ENCODE measurements at regions not wholly inside any gene's neighbourhood (a gene's known extent, or its start where the extent isn't known, plus 50 kb on each side); places are given as distances from the start of the nearest gene placed in this dataset.

DNA sequence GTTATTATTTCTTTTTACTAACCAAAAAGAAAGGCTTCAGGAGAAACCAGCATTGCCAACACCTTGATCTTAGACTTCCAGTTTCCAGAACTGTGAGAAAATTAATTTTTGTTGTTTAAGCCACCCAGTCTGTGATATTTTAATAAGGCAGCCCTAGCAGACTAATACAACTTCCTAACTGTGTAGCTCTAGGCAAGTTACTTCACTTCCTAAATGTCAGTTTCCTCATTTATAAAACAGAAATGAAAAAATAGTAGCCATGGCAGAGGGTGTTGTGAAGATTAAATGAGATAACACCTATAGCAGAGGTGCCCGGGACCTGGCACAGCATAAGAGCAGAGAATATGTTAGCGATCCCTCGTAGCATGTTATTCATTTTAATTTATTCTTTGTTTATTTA, 66.6 kb upstream of the HAND1 start:
- H3K14ac ChIP-seq (ENCODE audit: insufficient read length) = no peak overlapping the region
- DNase-seq (ENCODE audit: low read depth in 1 of 2, low spot score in 2 of 2) = no peak
- H3K36me3 ChIP-seq (ENCODE audit: control insufficient read depth in 2 of 4, insufficient read depth in 4 of 4, low read length in 3 of 4) = no peaks in the 10 kb centered on the region
- no peaks in the 10 kb centered on the region for H3K79me1 ChIP-seq (ENCODE audit: low read depth, low read length)
- no peaks in the 10 kb centered on the region for H4K20me1 ChIP-seq (replicated peaks in 1 of 2; ENCODE audit: control insufficient read depth in 1 of 2, insufficient read depth in 2 of 2, low read length in 2 of 2)
- H3K56ac ChIP-seq (replicated peaks; ENCODE audit: insufficient read length, low read depth, low read length) = no peak overlapping the region
- FAIRE-seq = no peak
- no peak overlapping the region for H4K5ac ChIP-seq (ENCODE audit: insufficient read length, low read depth, low read length)
- no peak overlapping the region for H2AK5ac ChIP-seq (ENCODE audit: low read depth, low read length)
- no peak overlapping the region for H3K4me2 ChIP-seq (ENCODE audit: insufficient read depth in 1 of 2, low read depth in 2 of 2, low read length in 2 of 2)
- no peak overlapping the region for H3K27ac ChIP-seq (ENCODE audit: low read depth, low read length)
- no peaks in the 10 kb centered on the region for H3K9me3 ChIP-seq (ENCODE audit: insufficient read depth in 2 of 2, low read depth in 1 of 2, low read length in 1 of 2)
- H3K79me2 ChIP-seq (ENCODE audit: control insufficient read depth in 1 of 2, insufficient read depth in 2 of 2, low read length in 2 of 2) = no peaks in the 10 kb centered on the region
- peaks cover 0 to 3% (median 1%) of the 10 kb centered on the region in 4 experiments; a peak in 3 of 7 replicates for H3K4me1 ChIP-seq (replicated peaks in 1 of 4; ENCODE audit: control insufficient read depth in 3 of 4, insufficient read depth in 4 of 4, low read length in 3 of 4)
- no peak overlapping the region for H2BK12ac ChIP-seq (ENCODE audit: low read depth, low read length)
- H3K23ac ChIP-seq (ENCODE audit: insufficient read length) = no peak overlapping the region
- no peak overlapping the region for H2BK5ac ChIP-seq (ENCODE audit: low read depth, low read length)
- H3K4me3 ChIP-seq (ENCODE audit: extremely low read depth in 1 of 4, insufficient read depth in 2 of 4, low read depth in 3 of 4, low read length in 4 of 4) = no peak overlapping the region
- 89% methylated on average over 3 of the region's 3 CpGs; no CpG with 5 or more reads in 1 of the 2 experiments for WGBS, 2 experiments (ENCODE audit: extremely low coverage in 1 of 2, insufficient coverage in 1 of 2, insufficient read length in 1 of 2, insufficient replicate concordance in 2 of 2, low coverage in 1 of 2, low lambda C conversion rate in 2 of 2, missing lambda C conversion rate in 1 of 2)
- H4K91ac ChIP-seq (replicated peaks; ENCODE audit: insufficient read length, low read length) = no peak overlapping the region
- no peak overlapping the region for H3K9ac ChIP-seq (replicated peaks in 1 of 4; ENCODE audit: extremely low read depth in 1 of 4, low read depth in 3 of 4, low read length in 3 of 4)
- no peak overlapping the region for H2AFZ ChIP-seq (ENCODE audit: low read length)
- ChIA-PET POLR2A (ENCODE audit: partially characterized antibody) (interaction anchor here (1.1 kb wide), 1 partner anchor 129 kb away, joined by 4 read pairs; no protein-coding TSS in a partner anchor), CTCF (ENCODE audit: partially characterized antibody) (interaction anchor here (1.1 to 3.6 kb wide), 5 partner anchors 10 to 78 kb away, joined by 3 to 23 read pairs (median 4); no protein-coding TSS in a partner anchor)
- no peak overlapping the region for H2BK120ac ChIP-seq (replicated peaks; ENCODE audit: low read depth, low read length)
- H3K4ac ChIP-seq (replicated peaks; ENCODE audit: insufficient read length, low read depth, low read length) = no peak overlapping the region
- H3K23me2 ChIP-seq (ENCODE audit: low read depth, low read length) = peaks cover 3% of the 10 kb centered on the region
- no peak overlapping the region for H2BK20ac ChIP-seq (ENCODE audit: low read length)
- no peak overlapping the region for H4K8ac ChIP-seq (ENCODE audit: extremely low read depth, insufficient read depth, low read length)
- no peak overlapping the region for H3K18ac ChIP-seq (ENCODE audit: extremely low read depth, low read length)
- 0 out of 7 replicates have a peak, but pooled peaks cover 0 to 2% (median 0%) of the 10 kb centered on the region in 4 experiments for H3K27me3 ChIP-seq (replicated peaks in 1 of 4; ENCODE audit: control insufficient read depth in 3 of 4, extremely low read depth in 1 of 4, insufficient read depth in 3 of 4, low read length in 3 of 4)
- no peak overlapping the region for H2BK15ac ChIP-seq (ENCODE audit: low read length)
- no peak for TF ChIP-seq POLR2A (IDR thresholded peaks at IDR 0.05; ENCODE audit: control extremely low read depth in 1 of 2, low read depth in 2 of 2, low read length in 2 of 2)
- TF ChIP-seq BCL11A (IDR thresholded peaks at IDR 0.05; ENCODE audit: low read depth in 2 of 2, low read length in 2 of 2) = no peak
- TF ChIP-seq KDM5A (IDR thresholded peaks at IDR 0.05; ENCODE audit: low read length) = no peak
- TF ChIP-seq CHD2 (IDR thresholded peaks at IDR 0.05; ENCODE audit: low read length) = no peak
- no peak for TF ChIP-seq RBBP5 (IDR thresholded peaks at IDR 0.05; ENCODE audit: borderline replicate concordance, low read depth, low read length)
- TF ChIP-seq, protein P1, sequence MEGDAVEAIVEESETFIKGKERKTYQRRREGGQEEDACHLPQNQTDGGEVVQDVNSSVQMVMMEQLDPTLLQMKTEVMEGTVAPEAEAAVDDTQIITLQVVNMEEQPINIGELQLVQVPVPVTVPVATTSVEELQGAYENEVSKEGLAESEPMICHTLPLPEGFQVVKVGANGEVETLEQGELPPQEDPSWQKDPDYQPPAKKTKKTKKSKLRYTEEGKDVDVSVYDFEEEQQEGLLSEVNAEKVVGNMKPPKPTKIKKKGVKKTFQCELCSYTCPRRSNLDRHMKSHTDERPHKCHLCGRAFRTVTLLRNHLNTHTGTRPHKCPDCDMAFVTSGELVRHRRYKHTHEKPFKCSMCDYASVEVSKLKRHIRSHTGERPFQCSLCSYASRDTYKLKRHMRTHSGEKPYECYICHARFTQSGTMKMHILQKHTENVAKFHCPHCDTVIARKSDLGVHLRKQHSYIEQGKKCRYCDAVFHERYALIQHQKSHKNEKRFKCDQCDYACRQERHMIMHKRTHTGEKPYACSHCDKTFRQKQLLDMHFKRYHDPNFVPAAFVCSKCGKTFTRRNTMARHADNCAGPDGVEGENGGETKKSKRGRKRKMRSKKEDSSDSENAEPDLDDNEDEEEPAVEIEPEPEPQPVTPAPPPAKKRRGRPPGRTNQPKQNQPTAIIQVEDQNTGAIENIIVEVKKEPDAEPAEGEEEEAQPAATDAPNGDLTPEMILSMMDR (IDR thresholded peaks at IDR 0.05; ENCODE audit: control extremely low read depth in 1 of 3, insufficient read depth in 1 of 3, low read depth in 1 of 3, low read length in 3 of 3) = no peak
- TF ChIP-seq KDM1A (IDR thresholded peaks at IDR 0.05; ENCODE audit: borderline replicate concordance, low read length) = no peak
- no peak for TF ChIP-seq SP2 (IDR thresholded peaks at IDR 0.05; ENCODE audit: low read length)
- no peak for TF ChIP-seq RFX5 (IDR thresholded peaks at IDR 0.05; ENCODE audit: borderline replicate concordance, low read depth, low read length)
- TF ChIP-seq, protein P2, sequence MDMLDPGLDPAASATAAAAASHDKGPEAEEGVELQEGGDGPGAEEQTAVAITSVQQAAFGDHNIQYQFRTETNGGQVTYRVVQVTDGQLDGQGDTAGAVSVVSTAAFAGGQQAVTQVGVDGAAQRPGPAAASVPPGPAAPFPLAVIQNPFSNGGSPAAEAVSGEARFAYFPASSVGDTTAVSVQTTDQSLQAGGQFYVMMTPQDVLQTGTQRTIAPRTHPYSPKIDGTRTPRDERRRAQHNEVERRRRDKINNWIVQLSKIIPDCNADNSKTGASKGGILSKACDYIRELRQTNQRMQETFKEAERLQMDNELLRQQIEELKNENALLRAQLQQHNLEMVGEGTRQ (IDR thresholded peaks at IDR 0.05; ENCODE audit: low read length) = no peak
- no peak for TF ChIP-seq ZNF274 (IDR thresholded peaks at IDR 0.05; ENCODE audit: borderline replicate concordance, extremely low read depth, low read length)
- TF ChIP-seq CEBPB (IDR thresholded peaks at IDR 0.05; ENCODE audit: low read depth, low read length) = no peak
